ENCODE measurements at regions not wholly inside any gene's neighbourhood (a gene's known extent, or its start where the extent isn't known, plus 50 kb on each side); places are given as distances from the start of the nearest gene placed in this dataset.

DNA sequence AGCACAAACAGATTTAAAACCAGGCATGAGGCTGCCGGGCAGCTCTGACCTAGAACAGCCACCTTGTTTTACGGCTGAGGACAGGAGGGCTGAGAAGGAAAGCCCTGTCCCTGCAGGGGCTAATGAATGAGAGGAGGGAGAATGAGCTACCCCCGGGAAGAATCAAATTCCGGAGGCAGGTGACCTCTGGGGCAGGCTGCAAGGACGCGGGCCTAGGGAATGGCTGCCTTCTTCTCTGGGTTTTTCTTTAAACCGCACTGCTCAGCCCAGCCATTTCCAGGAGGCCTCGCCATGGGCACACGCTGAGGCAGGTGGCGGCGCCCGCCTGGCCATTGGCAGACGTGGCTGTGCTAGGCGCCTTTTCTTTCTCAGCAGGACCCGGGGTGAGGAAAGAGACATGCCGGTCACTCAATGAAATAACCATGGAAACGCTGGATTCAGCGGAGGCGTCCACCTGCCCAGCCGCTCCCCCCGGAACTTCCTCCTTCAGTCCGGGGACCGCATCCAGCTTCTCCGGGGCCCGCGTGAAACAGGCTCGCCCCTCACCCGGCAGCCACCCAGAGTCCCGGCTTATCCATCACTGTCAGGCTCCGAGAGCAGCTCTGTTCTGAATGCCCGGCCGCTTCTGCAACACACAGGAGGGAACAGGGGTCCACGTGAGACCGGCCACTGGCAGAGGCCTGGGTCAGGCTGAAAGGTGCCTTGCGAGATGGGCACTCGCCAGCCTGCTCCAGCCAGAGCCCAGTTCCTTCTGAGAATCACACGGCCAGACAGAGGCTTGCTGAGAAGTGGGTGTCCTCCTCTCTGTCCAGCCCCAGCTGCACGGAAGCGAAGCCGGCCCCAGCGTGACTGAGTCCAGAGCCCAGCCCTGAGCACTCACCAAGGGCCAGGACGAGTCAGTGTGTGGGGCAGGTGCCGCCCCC, 82.1 kb downstream of the PDGFA start:
- Histone ChIP-seq H3K4me3 (ENCODE audit: low read depth, low read length) (no peak overlapping the region), H3K4me2 (ENCODE audit: low read length) (no peak overlapping the region), H3K27ac (no peak overlapping the region), H3K79me2 (no peaks in the 10 kb centered on the region), H3K36me3 (ENCODE audit: control insufficient read depth, insufficient read depth, low read length) (no peaks in the 10 kb centered on the region), H3K4me1 (no peaks in the 10 kb centered on the region), H2AFZ (no peak overlapping the region), H3K9ac (no peak overlapping the region), H3K9me3 (ENCODE audit: control insufficient read depth, low read length) (no peaks in the 10 kb centered on the region), H3K27me3 (ENCODE audit: control insufficient read depth, insufficient read depth, low read length) (no peaks in the 10 kb centered on the region)
- no peak for TF ChIP-seq CTCF (IDR thresholded peaks at IDR 0.05)

GRCh38 chr7:438361-438760, 81.3 kb downstream of the PDGFA start:
- H3K27me3 ChIP-seq (ENCODE audit: control insufficient read depth, insufficient read depth, low read length) = no peaks in the 10 kb centered on the region
- no peak overlapping the region for H2AFZ ChIP-seq
- H3K79me2 ChIP-seq = no peaks in the 10 kb centered on the region
- no peak for TF ChIP-seq CTCF (IDR thresholded peaks at IDR 0.05)
- H3K9ac ChIP-seq = no peak overlapping the region
- H3K4me3 ChIP-seq (ENCODE audit: low read depth, low read length) = no peak overlapping the region
- H3K4me2 ChIP-seq (ENCODE audit: low read length) = no peak overlapping the region
- no peaks in the 10 kb centered on the region for H3K9me3 ChIP-seq (ENCODE audit: control insufficient read depth, low read length)
- H3K27ac ChIP-seq = no peak overlapping the region
- H3K36me3 ChIP-seq (ENCODE audit: control insufficient read depth, insufficient read depth, low read length) = no peaks in the 10 kb centered on the region
- H3K4me1 ChIP-seq = no peaks in the 10 kb centered on the region

DNA sequence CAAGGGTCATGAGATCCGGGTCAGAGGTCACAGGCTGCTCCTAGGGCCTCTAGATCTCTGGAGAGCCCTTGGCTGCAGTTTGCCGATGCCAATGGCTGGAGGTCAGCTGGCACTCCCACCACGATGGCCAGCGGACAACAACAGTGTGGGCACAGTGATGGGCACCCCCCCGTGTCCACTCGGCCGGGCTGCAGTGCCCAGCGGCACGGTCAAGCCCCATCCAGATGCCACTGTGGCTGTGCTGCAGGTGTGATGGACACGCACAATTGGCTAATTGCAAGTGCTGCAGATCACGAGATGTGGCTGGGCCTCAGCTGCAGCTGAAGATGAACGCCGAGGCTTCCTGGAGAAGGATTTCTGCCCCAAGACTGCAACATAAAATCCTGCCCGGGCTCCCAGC, 80.7 kb downstream of the PDGFA start:
- no peaks in the 10 kb centered on the region for H3K36me3 ChIP-seq (ENCODE audit: control insufficient read depth, insufficient read depth, low read length)
- TF ChIP-seq CTCF (IDR thresholded peaks at IDR 0.05) = no peak
- no peaks in the 10 kb centered on the region for H3K4me1 ChIP-seq
- no peak overlapping the region for H3K4me3 ChIP-seq (ENCODE audit: low read depth, low read length)
- no peaks in the 10 kb centered on the region for H3K9me3 ChIP-seq (ENCODE audit: control insufficient read depth, low read length)
- no peak overlapping the region for H3K9ac ChIP-seq
- H3K27ac ChIP-seq = no peak overlapping the region
- H3K79me2 ChIP-seq = no peaks in the 10 kb centered on the region
- H2AFZ ChIP-seq = no peak overlapping the region
- H3K4me2 ChIP-seq (ENCODE audit: low read length) = no peak overlapping the region
- H3K27me3 ChIP-seq (ENCODE audit: control insufficient read depth, insufficient read depth, low read length) = no peaks in the 10 kb centered on the region

- Histone ChIP-seq H3K4me3 (ENCODE audit: low read depth, low read length) (no peak overlapping the region), H2AFZ (no peak overlapping the region), H3K4me1 (no peaks in the 10 kb centered on the region), H3K9ac (no peak overlapping the region), H3K36me3 (ENCODE audit: control insufficient read depth, insufficient read depth, low read length) (no peaks in the 10 kb centered on the region), H3K9me3 (ENCODE audit: control insufficient read depth, low read length) (no peaks in the 10 kb centered on the region), H3K27me3 (ENCODE audit: control insufficient read depth, insufficient read depth, low read length) (no peaks in the 10 kb centered on the region), H3K79me2 (no peaks in the 10 kb centered on the region), H3K4me2 (ENCODE audit: low read length) (no peak overlapping the region), H3K27ac (no peak overlapping the region)
- TF ChIP-seq CTCF (IDR thresholded peaks at IDR 0.05) = no peak
Measured at GRCh38 chr7:440059-440749, 79.4 kb downstream of the PDGFA start.

Data from parathyroid adenoma (tissue), 2 donors.